NB4 (cell line): ENCODE measurements at regions not wholly inside any gene's neighbourhood (a gene's known extent, or its start where the extent isn't known, plus 50 kb on each side); places are given as distances from the start of the nearest gene placed in this dataset.

Source experiments
- DNase-seq: peaks from one replicate; pipeline ENCODE4 v3.0.0; 2010; ENCODE audit warnings: low read depth
- H3K4me3 ChIP-seq: one replicate; pipeline ENCODE4 v1.5.1; 2011; ENCODE audit warnings: mild to moderate bottlenecking, low read depth, low read length, moderate library complexity
- MYC ChIP-seq: IDR thresholded peaks from 2 replicates; pipeline ENCODE4 v1.6.1; 2011; ENCODE audit warnings: low read depth, low read length
- POLR2A ChIP-seq: IDR thresholded peaks from 2 replicates; pipeline ENCODE4 v1.6.1; 2011; ENCODE audit warnings: mild to moderate bottlenecking; ENCODE audit not compliant: insufficient read length; ENCODE audit errors: extremely low read depth
- TF ChIP-seq, protein P1 (sequence below): IDR thresholded peaks from 2 replicates; pipeline ENCODE4 v1.6.1; 2011; ENCODE audit warnings: low read depth, low read length
- TF ChIP-seq, protein P2 (sequence below): IDR thresholded peaks from one replicate; pipeline ENCODE4 v1.5.1; 2012; ENCODE audit warnings: low read depth, low read length

DNA sequence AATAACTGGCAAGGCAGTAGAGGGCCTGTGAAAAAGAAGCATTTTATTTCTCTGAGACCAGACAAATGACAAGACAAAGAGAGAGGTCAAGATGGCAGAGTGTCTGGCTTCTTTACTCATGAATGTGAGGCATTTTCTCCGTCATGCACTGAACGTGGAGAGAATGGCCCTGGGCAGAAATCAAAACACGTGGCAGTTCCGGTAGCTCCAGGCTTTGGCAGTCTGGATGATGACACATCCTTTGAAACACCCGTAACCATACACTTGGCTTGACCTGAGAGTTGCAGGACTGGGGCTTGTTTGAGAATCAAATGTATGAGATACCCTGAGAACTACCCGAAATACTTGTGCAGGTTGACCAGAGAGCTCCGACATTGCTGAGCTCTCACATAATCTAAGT, 537.6 kb downstream of the ACTR3B start:
- TF ChIP-seq, protein P1, sequence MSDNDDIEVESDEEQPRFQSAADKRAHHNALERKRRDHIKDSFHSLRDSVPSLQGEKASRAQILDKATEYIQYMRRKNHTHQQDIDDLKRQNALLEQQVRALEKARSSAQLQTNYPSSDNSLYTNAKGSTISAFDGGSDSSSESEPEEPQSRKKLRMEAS: no peak
- TF ChIP-seq, protein P2, sequence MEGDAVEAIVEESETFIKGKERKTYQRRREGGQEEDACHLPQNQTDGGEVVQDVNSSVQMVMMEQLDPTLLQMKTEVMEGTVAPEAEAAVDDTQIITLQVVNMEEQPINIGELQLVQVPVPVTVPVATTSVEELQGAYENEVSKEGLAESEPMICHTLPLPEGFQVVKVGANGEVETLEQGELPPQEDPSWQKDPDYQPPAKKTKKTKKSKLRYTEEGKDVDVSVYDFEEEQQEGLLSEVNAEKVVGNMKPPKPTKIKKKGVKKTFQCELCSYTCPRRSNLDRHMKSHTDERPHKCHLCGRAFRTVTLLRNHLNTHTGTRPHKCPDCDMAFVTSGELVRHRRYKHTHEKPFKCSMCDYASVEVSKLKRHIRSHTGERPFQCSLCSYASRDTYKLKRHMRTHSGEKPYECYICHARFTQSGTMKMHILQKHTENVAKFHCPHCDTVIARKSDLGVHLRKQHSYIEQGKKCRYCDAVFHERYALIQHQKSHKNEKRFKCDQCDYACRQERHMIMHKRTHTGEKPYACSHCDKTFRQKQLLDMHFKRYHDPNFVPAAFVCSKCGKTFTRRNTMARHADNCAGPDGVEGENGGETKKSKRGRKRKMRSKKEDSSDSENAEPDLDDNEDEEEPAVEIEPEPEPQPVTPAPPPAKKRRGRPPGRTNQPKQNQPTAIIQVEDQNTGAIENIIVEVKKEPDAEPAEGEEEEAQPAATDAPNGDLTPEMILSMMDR: no peak
- TF ChIP-seq POLR2A (no peak), MYC (no peak)
- no peak for DNase-seq
- H3K4me3 ChIP-seq: no peak overlapping the region

DNA sequence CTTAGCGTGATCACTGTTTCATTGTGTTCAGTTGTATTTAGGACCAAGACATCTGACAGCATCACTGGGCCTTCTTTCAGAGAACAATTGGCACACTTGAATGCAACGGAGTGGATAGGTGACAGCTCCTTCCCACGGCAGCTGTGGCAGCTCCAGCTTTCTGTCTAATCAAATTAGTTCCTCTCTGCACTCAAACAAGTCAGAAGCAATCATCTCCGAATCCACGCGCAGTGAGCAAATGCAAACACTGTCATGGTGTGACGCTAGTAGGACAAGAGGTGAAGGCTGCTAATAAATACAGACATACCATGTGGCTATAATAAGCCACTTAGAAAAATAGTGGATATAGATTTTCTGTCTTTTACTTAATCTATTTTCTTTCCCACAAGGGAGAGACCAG, 542.4 kb downstream of the ACTR3B start:
- no peak for DNase-seq
- TF ChIP-seq POLR2A (no peak), MYC (no peak)
- TF ChIP-seq, protein P2: no peak
- TF ChIP-seq, protein P1: no peak
- no peak overlapping the region for H3K4me3 ChIP-seq

DNA sequence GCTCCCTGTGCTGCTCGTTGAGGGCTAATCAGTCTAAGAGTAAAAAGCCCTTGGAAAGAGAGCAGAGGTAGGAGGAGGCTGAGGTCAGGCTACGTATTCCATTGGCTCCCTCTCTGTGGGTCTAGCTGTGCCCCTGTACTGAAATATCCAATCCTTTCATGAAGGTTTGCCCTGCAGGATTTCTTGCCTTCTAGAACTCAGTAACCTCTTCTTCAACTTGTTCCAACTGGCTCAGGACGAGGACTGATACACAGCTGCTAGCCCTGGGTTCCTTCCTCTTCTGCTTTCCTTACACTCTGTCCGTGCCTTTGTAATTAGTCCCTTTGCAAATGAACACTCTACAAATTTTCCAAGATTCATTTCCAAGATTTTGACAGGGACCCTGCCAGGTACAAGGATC, 560.5 kb downstream of the ACTR3B start:
- TF ChIP-seq, protein P2: no peak
- no peak for TF ChIP-seq MYC
- TF ChIP-seq, protein P1: no peak
- DNase-seq: no peak
- no peak overlapping the region for H3K4me3 ChIP-seq

DNA sequence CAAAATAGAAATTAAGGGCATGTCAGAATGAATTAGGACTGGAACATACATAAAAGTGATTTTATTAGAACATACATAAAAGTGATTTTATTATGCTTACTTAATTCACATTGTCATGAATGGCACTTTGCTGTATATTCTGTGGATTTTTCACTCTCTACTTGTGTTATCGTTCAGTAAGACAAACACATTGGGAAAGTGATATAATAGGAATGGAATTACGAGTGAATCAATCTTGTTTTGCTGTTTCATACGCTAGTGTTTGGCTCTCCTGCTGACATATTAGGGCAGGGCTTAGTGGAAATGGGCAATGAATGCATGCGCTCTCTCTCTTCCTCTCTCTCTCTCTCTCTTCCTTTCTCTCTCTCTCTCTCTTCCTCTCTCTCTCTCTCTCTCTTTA, 561.1 kb downstream of the ACTR3B start:
- TF ChIP-seq MYC: no peak
- H3K4me3 ChIP-seq: no peak overlapping the region
- DNase-seq: no peak

DNA sequence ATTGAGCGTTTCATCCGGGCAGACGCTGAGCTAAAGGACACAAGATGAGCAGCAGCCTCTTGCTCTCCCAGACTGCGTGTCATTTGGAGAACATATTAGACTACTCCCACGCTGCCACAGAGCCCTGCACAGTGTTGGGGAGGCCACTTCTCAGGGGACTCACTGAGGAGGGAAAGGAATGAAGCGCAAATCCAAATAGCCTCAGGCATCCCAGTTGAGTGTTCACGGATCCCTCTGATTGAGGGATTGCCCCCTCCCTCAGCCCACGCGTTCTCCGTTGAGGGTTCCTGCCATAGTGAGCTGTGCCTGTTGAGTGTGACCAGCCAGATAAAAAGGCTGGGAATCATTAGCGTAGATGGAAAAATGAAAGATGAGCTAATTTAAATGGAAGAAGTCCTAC, 563.4 kb downstream of the ACTR3B start:
- DNase-seq: no peak

DNA sequence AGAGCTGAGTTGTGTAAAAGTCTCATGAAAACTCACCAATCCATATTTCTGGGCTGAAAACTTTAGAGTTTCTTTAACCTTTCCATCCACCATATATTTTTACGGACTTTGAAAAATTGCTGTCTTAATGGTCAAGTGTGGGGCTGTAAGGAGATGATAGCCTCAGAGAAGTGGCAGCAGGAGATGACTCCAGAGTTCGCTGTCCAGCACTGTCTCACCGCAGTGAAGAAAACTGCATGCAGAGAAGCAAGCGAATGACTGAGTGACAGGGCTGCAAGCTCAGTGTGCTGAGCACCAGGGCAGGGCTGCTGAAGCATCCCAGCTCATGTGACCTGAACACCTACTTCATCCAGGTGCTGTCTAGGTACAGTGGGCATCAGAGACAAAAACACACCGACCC, 564.5 kb downstream of the ACTR3B start:
- DNase-seq: no peak
- H3K4me3 ChIP-seq: no peak overlapping the region
- TF ChIP-seq, protein P1: no peak
- TF ChIP-seq POLR2A: no peak
- TF ChIP-seq, protein P2: no peak
- no peak for TF ChIP-seq MYC

More for the DNA sequence above, 563.4 kb downstream of the ACTR3B start:
- no peak overlapping the region for H3K4me3 ChIP-seq
- TF ChIP-seq, protein P2: no peak
- TF ChIP-seq POLR2A (no peak), MYC (no peak)
- TF ChIP-seq, protein P1: no peak
